Occipital lobe (tissue), 1 donor: ENCODE measurements at regions not wholly inside any gene's neighbourhood (a gene's known extent, or its start where the extent isn't known, plus 50 kb on each side); places are given as distances from the start of the nearest gene placed in this dataset.
"Not testable (repeated sequence)": the region's sequence is repeated elsewhere in the genome, so short reads cannot be mapped to it uniquely, and the experiment has no call there.

ENCODE experiments used
- DNase-seq: peaks from one replicate; lab custom pipeline; 2025; lab: John Stamatoyannopoulos, UW

GRCh38 chr3:163556813-163557523, 1521.3 kb downstream of the SI start:
- DNase-seq: no peak

GRCh38 chr3:163555918-163556317, 1522.4 kb downstream of the SI start:
- DNase-seq: no peak

- no peak for DNase-seq
Measured at GRCh38 chr3:163552659-163552966, 1525.7 kb downstream of the SI start.

GRCh38 chr3:163551915-163552658, 1526.2 kb downstream of the SI start:
- not testable (repeated sequence) for DNase-seq

- no peak for DNase-seq
Measured at GRCh38 chr3:163548015-163548414, 1530.3 kb downstream of the SI start.

GRCh38 chr3:163547014-163547685, 1531.1 kb downstream of the SI start:
- no peak for DNase-seq

GRCh38 chr3:163543662-163544061, 1534.6 kb downstream of the SI start:
- DNase-seq: no peak

GRCh38 chr3:163541629-163542028, 1536.7 kb downstream of the SI start:
- DNase-seq: no peak

GRCh38 chr3:163538387-163538786, 1539.9 kb downstream of the SI start:
- no peak for DNase-seq

- DNase-seq: no peak
Measured at GRCh38 chr3:163533381-163533780, 1544.9 kb downstream of the SI start.

GRCh38 chr3:163523375-163523774, 1554.9 kb downstream of the SI start:
- no peak for DNase-seq

- no peak for DNase-seq
Measured at GRCh38 chr3:163521261-163521660, 1557.0 kb downstream of the SI start.

GRCh38 chr3:163518065-163518464, 1560.2 kb downstream of the SI start:
- DNase-seq: no peak

- no peak for DNase-seq
Measured at GRCh38 chr3:163513149-163513657, 1565.1 kb downstream of the SI start.

- DNase-seq: no peak
Measured at GRCh38 chr3:163508206-163508605, 1570.1 kb downstream of the SI start.

GRCh38 chr3:163504974-163505373, 1573.3 kb downstream of the SI start:
- no peak for DNase-seq

GRCh38 chr3:163499736-163500219, 1578.5 kb downstream of the SI start:
- DNase-seq: not testable (repeated sequence)

- DNase-seq: not testable (repeated sequence)
Measured at GRCh38 chr3:163498842-163499735, 1579.2 kb downstream of the SI start.

- DNase-seq: no peak
Measured at GRCh38 chr3:163491714-163492113, 1586.6 kb downstream of the SI start.

- no peak for DNase-seq
Measured at GRCh38 chr3:163490119-163490518, 1588.2 kb downstream of the SI start.

- no peak for DNase-seq
Measured at GRCh38 chr3:163482695-163483094, 1595.6 kb downstream of the SI start.
